ENCODE measurements at regions not wholly inside any gene's neighbourhood (a gene's known extent, or its start where the extent isn't known, plus 50 kb on each side); places are given as distances from the start of the nearest gene placed in this dataset.

- no peak for TF ChIP-seq LEF1 (IDR thresholded peaks at IDR 0.05; ENCODE audit: borderline replicate concordance)
- no peak for TF ChIP-seq ARNT (IDR thresholded peaks at IDR 0.05)
Measured at GRCh38 chr6:167471548-167471930, 146.7 kb downstream of the TTLL2 start.

Measured in HEK293T (cell line).